ENCODE measurements at regions not wholly inside any gene's neighbourhood (a gene's known extent, or its start where the extent isn't known, plus 50 kb on each side); places are given as distances from the start of the nearest gene placed in this dataset.

DNA sequence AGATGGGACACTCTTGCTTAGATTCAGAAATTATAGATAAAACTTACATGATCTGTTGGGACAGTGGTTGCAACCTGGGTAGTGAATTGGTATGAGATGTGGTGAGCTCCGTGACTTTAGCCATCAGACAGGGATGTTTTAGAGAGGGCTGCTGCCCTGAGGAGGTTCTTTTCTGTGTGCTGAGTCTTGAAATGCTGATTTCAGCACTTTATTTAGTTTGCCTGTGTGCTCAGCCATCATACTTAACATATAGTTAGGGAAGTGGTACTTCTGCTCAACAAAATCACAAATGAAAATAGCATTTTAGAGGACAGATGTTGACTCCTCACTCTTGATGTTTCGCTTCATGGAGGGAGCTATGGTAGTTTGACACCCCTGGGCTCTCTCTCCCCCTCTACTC lies 95.9 kb upstream of the CDH13 start:
- Mint-ChIP-seq H3K4me1 (ENCODE audit: low read depth) (no peaks in the 10 kb centered on the region), H3K9me3 (ENCODE audit: low read depth) (peaks cover 7% of the 10 kb centered on the region), H3K27ac (ENCODE audit: unreplicated experiment) (no peak overlapping the region), H3K27me3 (ENCODE audit: low read depth) (peaks cover 10% of the 10 kb centered on the region), H3K4me3 (ENCODE audit: unreplicated experiment) (no peak overlapping the region), H3K36me3 (ENCODE audit: low read depth) (no peaks in the 10 kb centered on the region)
- no peak for DNase-seq (ENCODE audit: low spot score)
- TF ChIP-seq, protein P1, sequence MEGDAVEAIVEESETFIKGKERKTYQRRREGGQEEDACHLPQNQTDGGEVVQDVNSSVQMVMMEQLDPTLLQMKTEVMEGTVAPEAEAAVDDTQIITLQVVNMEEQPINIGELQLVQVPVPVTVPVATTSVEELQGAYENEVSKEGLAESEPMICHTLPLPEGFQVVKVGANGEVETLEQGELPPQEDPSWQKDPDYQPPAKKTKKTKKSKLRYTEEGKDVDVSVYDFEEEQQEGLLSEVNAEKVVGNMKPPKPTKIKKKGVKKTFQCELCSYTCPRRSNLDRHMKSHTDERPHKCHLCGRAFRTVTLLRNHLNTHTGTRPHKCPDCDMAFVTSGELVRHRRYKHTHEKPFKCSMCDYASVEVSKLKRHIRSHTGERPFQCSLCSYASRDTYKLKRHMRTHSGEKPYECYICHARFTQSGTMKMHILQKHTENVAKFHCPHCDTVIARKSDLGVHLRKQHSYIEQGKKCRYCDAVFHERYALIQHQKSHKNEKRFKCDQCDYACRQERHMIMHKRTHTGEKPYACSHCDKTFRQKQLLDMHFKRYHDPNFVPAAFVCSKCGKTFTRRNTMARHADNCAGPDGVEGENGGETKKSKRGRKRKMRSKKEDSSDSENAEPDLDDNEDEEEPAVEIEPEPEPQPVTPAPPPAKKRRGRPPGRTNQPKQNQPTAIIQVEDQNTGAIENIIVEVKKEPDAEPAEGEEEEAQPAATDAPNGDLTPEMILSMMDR (IDR thresholded peaks at IDR 0.05), result no peak

DNA sequence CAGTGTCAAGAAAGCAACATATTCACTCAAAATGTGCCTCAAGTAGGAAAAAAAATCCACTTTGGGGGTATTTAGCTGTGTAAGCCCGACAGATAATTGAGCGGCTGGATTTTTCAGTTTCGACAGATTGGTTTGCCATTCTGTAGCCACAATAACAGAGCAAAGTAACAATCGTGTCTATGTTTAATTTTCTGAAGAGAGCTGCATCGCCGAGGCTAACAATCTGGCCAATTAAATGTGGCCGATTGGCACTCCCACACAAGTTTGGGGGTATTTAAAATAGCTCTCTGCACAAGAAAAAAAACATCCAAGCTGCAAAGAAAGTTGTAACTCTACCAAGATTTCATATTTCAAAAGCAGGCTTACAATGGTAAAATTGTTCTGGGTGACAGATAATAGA lies 99.7 kb upstream of the CDH13 start:
- H3K36me3 Mint-ChIP-seq (ENCODE audit: low read depth), result no peaks in the 10 kb centered on the region
- no peak overlapping the region for H3K4me3 Mint-ChIP-seq (ENCODE audit: unreplicated experiment)
- TF ChIP-seq, protein P1 (IDR thresholded peaks at IDR 0.05), result no peak
- H3K27ac Mint-ChIP-seq (ENCODE audit: unreplicated experiment), result no peak overlapping the region
- H3K9me3 Mint-ChIP-seq (ENCODE audit: low read depth), result peaks cover 19% of the 10 kb centered on the region
- H3K4me1 Mint-ChIP-seq (ENCODE audit: low read depth), result no peaks in the 10 kb centered on the region
- H3K27me3 Mint-ChIP-seq (ENCODE audit: low read depth), result peaks cover 2% of the 10 kb centered on the region
- DNase-seq (ENCODE audit: low spot score), result no peak

DNA sequence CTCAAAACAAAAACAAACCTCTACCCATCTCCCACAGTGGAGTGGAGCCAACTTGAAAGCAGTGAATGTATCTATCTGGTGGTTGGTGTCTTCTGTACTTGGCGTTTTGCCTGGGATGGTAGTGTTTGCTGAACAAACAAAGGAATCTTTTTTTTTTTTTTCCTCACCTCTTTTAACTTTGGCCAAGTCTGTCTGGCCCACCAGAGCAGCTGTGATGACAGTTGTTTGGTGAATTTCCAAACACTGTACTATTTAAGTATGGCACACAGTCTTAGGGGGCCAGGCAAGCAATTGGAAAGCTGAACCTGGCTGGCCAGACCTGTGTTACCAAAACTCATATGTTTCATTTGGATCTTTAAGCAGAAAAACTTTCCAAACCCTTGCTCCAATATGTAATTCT lies 101.8 kb upstream of the CDH13 start:
- H3K9me3 Mint-ChIP-seq (ENCODE audit: low read depth), result peaks cover 19% of the 10 kb centered on the region
- DNase-seq (ENCODE audit: low spot score), result no peak
- no peak overlapping the region for H3K4me3 Mint-ChIP-seq (ENCODE audit: unreplicated experiment)
- no peaks in the 10 kb centered on the region for H3K4me1 Mint-ChIP-seq (ENCODE audit: low read depth)
- no peaks in the 10 kb centered on the region for H3K36me3 Mint-ChIP-seq (ENCODE audit: low read depth)
- peaks cover 2% of the 10 kb centered on the region for H3K27me3 Mint-ChIP-seq (ENCODE audit: low read depth)
- no peak overlapping the region for H3K27ac Mint-ChIP-seq (ENCODE audit: unreplicated experiment)
- TF ChIP-seq, protein P1 (IDR thresholded peaks at IDR 0.05), result no peak

DNA sequence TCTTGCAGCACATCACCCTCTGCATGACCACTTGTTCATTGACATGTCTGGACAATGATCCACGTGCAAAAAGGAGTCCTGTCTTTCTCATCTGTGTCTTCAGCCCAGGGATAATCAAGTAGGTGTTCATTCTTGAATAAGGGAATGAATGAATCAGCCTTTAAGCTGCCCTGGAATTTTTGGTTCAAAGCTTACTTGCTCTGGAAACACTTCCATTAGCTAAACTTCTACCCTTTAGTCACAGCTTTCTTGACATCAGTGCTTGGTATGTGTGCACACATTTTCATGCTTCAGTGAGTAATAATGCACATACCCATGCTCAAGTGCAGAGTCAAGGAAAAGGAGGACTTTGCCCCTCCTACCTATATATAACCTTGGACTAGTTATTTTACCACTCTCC lies 103.0 kb upstream of the CDH13 start:
- Mint-ChIP-seq H3K4me3 (ENCODE audit: unreplicated experiment) (no peak overlapping the region), H3K27ac (ENCODE audit: unreplicated experiment) (no peak overlapping the region), H3K4me1 (ENCODE audit: low read depth) (no peaks in the 10 kb centered on the region), H3K9me3 (ENCODE audit: low read depth) (peaks cover 21% of the 10 kb centered on the region), H3K36me3 (ENCODE audit: low read depth) (no peaks in the 10 kb centered on the region), H3K27me3 (ENCODE audit: low read depth) (peaks cover 5% of the 10 kb centered on the region)
- TF ChIP-seq, protein P1 (IDR thresholded peaks at IDR 0.05), result no peak
- DNase-seq (ENCODE audit: low spot score), result no peak

DNA sequence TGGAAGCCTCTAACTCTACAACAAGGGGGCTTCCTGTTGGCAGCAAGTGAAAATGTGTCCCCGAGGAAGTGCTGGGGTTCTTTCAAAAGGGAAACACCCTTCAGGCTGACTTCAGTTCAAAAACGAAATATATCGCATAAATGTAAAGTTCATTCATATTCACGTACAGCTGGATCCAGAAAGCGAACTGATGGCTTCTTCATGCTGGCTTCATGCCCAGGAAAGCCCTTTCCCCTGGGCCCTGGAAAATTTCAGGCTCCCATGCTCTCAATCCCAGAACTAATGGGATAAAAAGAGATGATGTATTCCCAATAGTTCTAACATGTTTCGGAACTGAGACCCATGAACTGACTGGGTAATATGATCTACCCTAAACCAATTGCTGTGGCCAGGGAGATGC lies 104.7 kb upstream of the CDH13 start:
- no peak for DNase-seq (ENCODE audit: low spot score)
- Mint-ChIP-seq H3K4me1 (ENCODE audit: low read depth) (no peaks in the 10 kb centered on the region), H3K36me3 (ENCODE audit: low read depth) (no peaks in the 10 kb centered on the region), H3K9me3 (ENCODE audit: low read depth) (peaks cover 16% of the 10 kb centered on the region), H3K27ac (ENCODE audit: unreplicated experiment) (no peak overlapping the region), H3K4me3 (ENCODE audit: unreplicated experiment) (no peak overlapping the region), H3K27me3 (ENCODE audit: low read depth) (peaks cover 10% of the 10 kb centered on the region)
- TF ChIP-seq, protein P1 (IDR thresholded peaks at IDR 0.05), result no peak

Data from chondrocyte (in vitro differentiated cells).